ENCODE measurements at regions not wholly inside any gene's neighbourhood (a gene's known extent, or its start where the extent isn't known, plus 50 kb on each side); places are given as distances from the start of the nearest gene placed in this dataset.

- TF ChIP-seq CSRNP1 (CRISPR knock-in tag; IDR thresholded peaks at IDR 0.05) (0 out of 2 replicates have a peak, but pooled peaks have one; percentile 48), ZC3H13 (CRISPR knock-in tag; IDR thresholded peaks at IDR 0.05) (0 out of 2 replicates have a peak, but pooled peaks have one; percentile 46), ZSCAN5A (CRISPR knock-in tag; IDR thresholded peaks at IDR 0.05; ENCODE audit: borderline replicate concordance) (0 out of 2 replicates have a peak, but pooled peaks have one; percentile 9), ZNF501 (CRISPR knock-in tag; IDR thresholded peaks at IDR 0.05) (peak; percentile 44; the same call in 1 of the 2 replicates)
Observed at GRCh38 chr6:167666571-167667203, 160.0 kb upstream of the AFDN start (continued).

GRCh38 chr6:167667204-167668018, 159.3 kb upstream of the AFDN start:
- no peaks in the 10 kb centered on the region for H3K9me3 ChIP-seq (ENCODE audit: low read length)
- peak overlapping the region; percentile 59 for H3K9ac ChIP-seq (ENCODE audit: insufficient read depth, low read depth, low read length)
- H4K20me1 ChIP-seq (ENCODE audit: insufficient read depth, low read length): no peaks in the 10 kb centered on the region
- DNase-seq (ENCODE audit: low spot score) (no peak), FAIRE-seq (no peak), ATAC-seq (peak; percentile 16)
- peaks cover 100% of the 10 kb centered on the region for H3K4me1 ChIP-seq (ENCODE audit: insufficient read depth, low read length)
- no peaks in the 10 kb centered on the region for H3K36me3 ChIP-seq (replicated peaks in 1 of 2; ENCODE audit: control insufficient read depth in 1 of 2, insufficient read depth in 2 of 2, low read length in 2 of 2)
- no peaks in the 10 kb centered on the region for H3K79me2 ChIP-seq (ENCODE audit: insufficient read depth, low read length)
- no peak overlapping the region for H2AFZ ChIP-seq (ENCODE audit: low read length)
- CTCF ChIA-PET (ENCODE audit: low intra/inter-chr PET ratio, low total read pairs): no interaction called here
- peak overlapping the region; percentile 85 for H3K27ac ChIP-seq (ENCODE audit: extremely low read length, insufficient read depth, low read length)
- POLR2A ChIA-PET: interaction anchor here (1.1 to 2.0 kb wide), 7 partner anchors 9 to 95 kb away, joined by 3 to 9 read pairs (median 4); no protein-coding TSS in a partner anchor
- 70% methylated on average over 23 of the region's 23 CpGs for WGBS (ENCODE audit: low lambda C conversion rate)
- H3K4me3 ChIP-seq (replicated peaks in 1 of 3; ENCODE audit: insufficient read depth in 1 of 3, low read depth in 2 of 3, low read length in 3 of 3): peak overlapping the region in 1 of 3 experiments; percentile 54; a peak in 1 of 6 replicates
- in situ Hi-C loops (cut with HindIII; ENCODE audit: extremely low pct_ligation_motif_present, low pct_unique_long_range_greater_than_20kb): loop anchor here (5.0 kb wide), 1 partner anchor 100 kb away; no protein-coding TSS in a partner anchor
- BruUV-seq (replicated peaks): TSS peak; percentile 68
- intact Hi-C loops (cut with micrococcal nuclease; ENCODE audit: unreplicated experiment): loop anchor here (1.0 kb wide), 2 partner anchors 16 to 161 kb away; no protein-coding TSS in a partner anchor
- H3K27me3 ChIP-seq (ENCODE audit: control insufficient read depth in 1 of 2, insufficient read depth in 2 of 2, low read length in 2 of 2): no peaks in the 10 kb centered on the region
- peak overlapping the region; percentile 80 for H3K4me2 ChIP-seq (ENCODE audit: low read depth, low read length)
- TF ChIP-seq ZNF232 (CRISPR knock-in tag; IDR thresholded peaks at IDR 0.05; ENCODE audit: borderline replicate concordance) (no peak), ZNF605 (CRISPR knock-in tag; IDR thresholded peaks at IDR 0.05) (0 out of 2 replicates have a peak, but pooled peaks have one; percentile 26), DNMT1 (CRISPR knock-in tag; IDR thresholded peaks at IDR 0.05) (peak; percentile 29; the same call in 1 of the 2 replicates), ZBTB25 (CRISPR knock-in tag; IDR thresholded peaks at IDR 0.05) (no peak), ZNF569 (CRISPR knock-in tag; IDR thresholded peaks at IDR 0.05; ENCODE audit: borderline replicate concordance) (0 out of 2 replicates have a peak, but pooled peaks have one; percentile 38), PAX8 (CRISPR knock-in tag; IDR thresholded peaks at IDR 0.05; ENCODE audit: borderline replicate concordance) (0 out of 2 replicates have a peak, but pooled peaks have one; percentile 18), ZNF589 (CRISPR knock-in tag; conservative IDR thresholded peaks at IDR 0.05) (no peak), DZIP1 (CRISPR knock-in tag; IDR thresholded peaks at IDR 0.05) (no peak), MAFG (CRISPR knock-in tag; IDR thresholded peaks at IDR 0.05) (0 out of 2 replicates have a peak, but pooled peaks have one; percentile 11)
